ENCODE measurements at regions not wholly inside any gene's neighbourhood (a gene's known extent, or its start where the extent isn't known, plus 50 kb on each side); places are given as distances from the start of the nearest gene placed in this dataset.
"Not testable (repeated sequence)": the region's sequence is repeated elsewhere in the genome, so short reads cannot be mapped to it uniquely, and the experiment has no call there.

DNA sequence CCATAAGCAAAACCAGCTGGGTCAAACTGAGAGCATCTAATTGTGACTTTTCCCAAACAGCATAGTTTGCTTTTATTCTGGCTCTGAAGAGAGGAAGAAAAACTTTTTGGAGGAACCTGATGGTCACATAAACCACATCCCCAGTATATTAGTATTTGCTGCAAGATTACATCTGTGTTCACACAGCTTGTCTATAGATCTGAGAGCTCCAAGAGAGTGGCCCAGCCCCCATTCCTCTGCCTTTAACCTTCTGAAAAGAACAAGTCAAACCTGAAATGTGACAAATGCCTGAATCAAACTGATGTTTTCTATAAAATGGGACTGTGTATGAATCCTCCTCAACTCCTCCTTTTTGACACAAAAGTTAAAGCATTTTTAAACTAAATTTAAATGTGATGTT, 435.2 kb downstream of the ZNF479 start:
- DNase-seq (ENCODE audit: low read depth in 4 of 4, low spot score in 3 of 4) = not testable (repeated sequence)

DNA sequence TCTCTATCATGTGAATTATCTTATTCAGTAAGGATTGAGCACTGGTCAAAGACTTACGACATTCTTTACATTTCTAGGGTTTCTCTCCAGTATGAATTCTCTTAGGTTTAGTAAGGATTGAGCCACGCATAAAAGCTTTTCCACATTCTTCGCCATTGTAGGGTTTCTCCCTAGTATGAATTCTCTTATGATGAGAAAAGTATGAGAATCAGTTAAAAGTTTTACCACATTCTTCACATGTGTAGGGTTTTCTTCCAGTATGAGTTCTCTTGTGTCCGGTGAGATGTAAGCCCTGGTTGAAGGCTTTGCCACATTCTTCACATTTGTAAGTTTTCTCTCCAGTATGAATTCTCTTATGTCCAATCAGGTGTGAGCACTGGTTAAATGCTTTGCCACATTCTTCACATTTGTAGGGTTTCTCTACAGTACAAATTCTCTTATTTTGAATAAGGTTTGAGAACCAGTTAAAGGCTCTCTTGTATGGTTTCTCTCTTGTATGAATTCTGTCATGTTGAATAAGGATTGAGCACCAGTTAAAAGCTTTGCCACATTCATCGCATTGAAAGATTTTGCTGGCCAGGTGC, 445.9 kb downstream of the ZNF479 start:
- no peak for DNase-seq (ENCODE audit: low read depth in 4 of 4, low spot score in 3 of 4)

DNA sequence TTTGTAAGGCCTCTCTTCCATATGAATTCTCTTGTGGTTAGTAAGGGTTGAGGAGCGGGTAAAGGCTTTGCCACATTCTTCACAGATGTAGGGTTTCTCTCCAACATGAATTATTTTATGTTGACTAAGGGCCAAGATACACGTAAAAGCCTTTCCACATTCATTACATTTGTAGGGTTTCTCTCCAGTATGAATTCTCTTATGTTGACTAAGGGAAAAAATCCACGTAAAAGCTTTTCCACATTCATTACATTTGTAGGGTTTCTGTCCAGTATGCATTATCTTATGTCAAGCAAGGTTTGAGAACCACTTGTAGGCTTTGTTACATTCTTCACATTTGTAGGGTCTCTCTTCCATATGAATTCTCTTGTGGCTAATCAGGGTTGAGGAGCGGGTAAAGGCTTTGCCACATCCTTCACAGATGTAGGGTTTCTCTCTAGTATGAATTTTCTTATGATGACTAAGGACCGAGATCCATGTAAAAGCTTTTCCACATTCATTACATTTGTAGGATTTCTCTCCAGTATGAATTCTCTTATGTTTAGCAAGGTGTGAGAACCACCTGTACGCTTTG, 493.0 kb downstream of the ZNF479 start:
- DNase-seq (ENCODE audit: low read depth in 4 of 4, low spot score in 3 of 4) = no peak

DNA sequence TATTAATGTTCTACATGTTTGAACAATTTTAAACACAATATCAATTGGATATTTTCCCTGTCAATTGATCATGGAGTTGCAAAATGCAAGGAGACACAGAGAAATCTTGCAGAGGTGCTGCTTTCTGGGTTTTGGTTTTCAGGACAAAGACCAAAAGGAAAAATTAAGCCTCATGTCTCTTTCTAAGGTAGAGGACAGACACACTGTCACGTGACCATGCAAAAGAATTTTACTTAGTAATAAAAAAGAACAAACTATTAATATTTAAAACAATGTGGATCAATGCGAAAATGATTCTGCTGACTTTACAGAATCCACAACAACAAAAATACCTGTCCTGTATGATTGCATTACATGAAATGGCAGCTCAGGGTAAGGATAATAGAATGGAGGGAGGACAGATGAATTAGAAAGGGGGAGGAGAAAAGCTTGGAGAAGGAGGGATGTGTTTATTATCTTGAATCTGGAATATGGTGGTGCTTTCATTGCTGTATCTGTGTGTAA, 493.7 kb upstream of the NUPR2 start:
- DNase-seq (ENCODE audit: low read depth in 4 of 4, low spot score in 3 of 4) = no peak

DNA sequence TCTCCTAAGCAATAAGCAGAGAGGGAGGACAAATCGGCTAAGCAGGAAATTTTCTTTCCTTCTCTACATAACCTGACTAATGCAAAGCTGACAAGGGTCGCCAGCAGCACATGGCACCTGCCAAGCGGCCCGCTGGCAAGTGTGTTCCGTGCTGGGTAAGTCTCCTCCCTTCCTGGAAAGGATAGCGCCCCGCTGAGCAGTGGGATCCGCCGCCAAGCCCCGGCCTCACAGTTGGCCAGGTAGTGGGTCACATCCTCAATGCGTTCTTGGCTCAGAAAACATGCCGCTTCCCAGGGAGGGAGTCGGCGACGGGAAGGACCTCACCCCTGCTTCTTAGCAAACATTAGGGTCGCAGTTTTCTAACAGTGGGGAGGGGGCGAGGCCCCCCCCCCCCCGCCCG, 488.9 kb upstream of the NUPR2 start:
- no peak for DNase-seq (ENCODE audit: low read depth in 4 of 4, low spot score in 3 of 4)

DNA sequence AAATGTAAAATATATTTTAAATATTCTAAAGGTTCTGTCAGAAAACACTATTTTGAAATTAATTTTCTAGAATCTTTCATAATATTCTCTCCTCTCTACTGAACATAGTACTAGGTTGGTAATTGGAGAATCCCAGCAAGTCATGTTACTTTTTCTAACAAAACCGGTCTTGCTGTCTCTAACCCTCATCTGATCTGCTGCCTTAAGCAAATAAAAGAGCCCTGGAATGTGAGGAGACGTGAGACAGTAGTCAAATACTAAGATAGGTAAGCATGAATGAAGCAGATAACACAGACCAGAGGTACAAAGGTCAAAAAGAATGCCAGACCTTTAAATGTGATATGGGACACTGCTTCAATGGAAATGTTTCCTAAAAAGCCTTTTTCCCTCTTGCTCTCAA, 462.4 kb upstream of the NUPR2 start:
- DNase-seq (ENCODE audit: low read depth in 4 of 4, low spot score in 3 of 4) = no peak

DNA sequence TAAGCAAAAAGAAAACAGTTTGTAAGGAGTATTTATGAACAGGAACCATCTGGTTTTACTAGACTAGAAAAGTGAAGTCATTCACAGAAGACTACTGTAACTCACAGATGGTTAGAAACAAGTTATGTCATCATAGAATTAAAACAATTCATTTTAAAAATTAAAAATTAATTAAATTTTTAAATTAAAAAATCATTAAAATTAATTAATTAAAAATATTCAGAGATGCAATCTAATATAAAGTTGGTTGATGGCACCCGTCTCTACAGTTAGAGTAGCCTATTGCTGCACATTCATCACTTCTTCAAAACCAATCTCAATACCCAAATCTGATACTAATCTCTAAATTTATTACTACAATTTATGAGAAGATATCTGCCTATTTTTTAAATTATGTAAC, 454.8 kb upstream of the NUPR2 start:
- DNase-seq (ENCODE audit: low read depth in 4 of 4, low spot score in 3 of 4) = no peak

DNA sequence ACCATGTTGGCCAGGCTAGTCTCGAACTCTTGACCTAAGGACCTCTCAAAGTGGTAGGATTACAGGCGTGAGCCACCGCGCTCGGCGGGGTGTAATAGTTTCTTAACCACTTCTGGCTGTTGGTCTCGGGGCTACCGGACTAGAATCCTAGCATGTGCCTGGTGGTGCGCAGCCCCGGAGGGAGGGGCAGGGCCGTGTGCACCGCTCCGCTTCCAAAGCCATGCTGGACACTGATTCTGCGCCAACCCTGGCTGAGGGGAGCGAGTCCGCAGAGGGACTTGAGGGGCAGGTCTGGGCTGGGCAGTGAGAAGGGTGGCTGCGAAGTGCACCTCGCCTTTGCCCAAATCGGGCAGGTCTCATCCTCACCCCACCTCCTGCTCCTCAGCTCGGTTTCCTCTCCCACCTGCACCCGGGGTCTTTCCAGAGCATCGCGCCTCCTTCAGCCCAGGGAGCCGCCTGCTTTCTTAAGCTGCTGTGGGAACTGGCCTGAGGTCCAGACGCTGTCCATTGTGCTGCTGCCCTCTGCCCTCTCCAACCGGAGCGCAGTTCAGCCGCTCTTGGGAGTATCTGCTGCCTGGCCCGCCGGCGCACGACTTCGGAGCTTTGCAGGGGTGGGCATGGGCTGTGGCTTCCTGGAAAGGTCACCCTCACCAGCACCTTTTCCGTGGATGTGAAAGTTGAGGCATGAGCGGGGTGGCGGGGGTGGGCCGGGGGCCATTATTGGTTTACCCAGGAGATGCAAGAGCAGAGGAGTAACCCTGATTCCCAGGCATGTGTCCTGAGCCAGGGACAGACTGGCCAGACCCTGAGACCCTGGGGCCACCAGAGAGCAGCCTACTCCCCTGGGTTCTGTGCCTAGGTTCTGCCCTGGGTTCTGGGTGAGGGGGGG, 422.6 kb upstream of the NUPR2 start:
- DNase-seq (ENCODE audit: low read depth in 4 of 4, low spot score in 3 of 4) = no peak

DNA sequence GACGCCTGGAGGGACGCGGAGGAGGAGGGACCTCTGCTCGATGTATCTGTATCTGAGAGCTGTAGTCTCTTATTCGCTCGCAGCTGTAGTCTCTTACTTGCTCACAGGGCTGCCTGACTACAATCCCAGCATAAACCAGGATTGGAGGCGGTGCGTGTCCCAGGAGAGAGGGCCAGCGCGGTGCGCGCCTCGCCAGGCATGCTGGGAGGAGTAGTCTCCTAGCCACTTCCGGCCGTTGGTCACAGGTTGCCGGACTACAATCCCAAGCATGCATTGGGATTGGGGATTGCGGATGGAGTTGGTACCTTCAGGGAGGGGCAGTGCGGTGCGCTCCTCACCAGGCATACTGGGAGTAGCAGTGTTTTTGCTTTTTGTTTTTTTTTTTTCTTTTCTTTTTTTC, 421.7 kb upstream of the NUPR2 start:
- no peak for DNase-seq (ENCODE audit: low read depth in 4 of 4, low spot score in 3 of 4)

DNA sequence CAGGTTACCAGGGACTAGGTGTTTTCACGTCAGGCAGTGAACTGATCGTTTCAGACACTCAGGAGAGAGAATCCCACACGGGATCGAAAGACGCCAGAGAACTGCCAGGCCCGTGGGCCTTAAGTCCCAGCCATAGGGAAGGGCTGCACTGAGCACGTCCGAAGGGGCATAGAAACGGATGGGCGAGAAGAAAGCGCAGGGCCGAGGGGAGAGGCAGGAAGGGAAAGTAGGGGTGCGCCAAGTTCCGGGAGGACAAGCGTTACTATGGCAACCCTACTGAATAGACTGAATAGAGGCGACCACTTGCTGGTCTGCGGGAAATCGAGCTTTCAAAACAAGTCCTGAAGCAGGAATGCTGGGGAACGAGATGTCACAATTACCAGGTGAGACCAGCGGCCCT, 421.3 kb upstream of the NUPR2 start:
- no peak for DNase-seq (ENCODE audit: low read depth in 4 of 4, low spot score in 3 of 4)

DNA sequence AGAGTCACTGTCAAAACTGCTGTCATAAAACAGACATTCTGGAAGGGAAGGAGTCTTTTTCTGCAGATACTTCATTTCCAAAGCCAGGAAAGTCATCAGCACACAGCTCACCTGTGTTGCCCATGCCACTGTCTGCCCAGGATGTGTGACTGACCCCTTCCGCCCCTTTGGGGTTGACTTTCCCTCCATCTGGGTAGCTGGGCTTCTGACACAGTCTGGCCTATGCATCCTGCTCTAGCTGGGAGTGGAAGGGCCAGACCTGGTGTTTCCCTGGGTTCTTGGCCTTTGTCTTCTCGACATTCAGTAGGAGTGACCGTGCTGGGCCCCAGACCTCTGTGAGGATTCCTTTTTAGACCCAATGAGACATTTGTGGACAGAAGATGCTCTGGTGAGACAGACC, 378.9 kb upstream of the NUPR2 start:
- no peak for DNase-seq (ENCODE audit: low read depth in 4 of 4, low spot score in 3 of 4)

DNA sequence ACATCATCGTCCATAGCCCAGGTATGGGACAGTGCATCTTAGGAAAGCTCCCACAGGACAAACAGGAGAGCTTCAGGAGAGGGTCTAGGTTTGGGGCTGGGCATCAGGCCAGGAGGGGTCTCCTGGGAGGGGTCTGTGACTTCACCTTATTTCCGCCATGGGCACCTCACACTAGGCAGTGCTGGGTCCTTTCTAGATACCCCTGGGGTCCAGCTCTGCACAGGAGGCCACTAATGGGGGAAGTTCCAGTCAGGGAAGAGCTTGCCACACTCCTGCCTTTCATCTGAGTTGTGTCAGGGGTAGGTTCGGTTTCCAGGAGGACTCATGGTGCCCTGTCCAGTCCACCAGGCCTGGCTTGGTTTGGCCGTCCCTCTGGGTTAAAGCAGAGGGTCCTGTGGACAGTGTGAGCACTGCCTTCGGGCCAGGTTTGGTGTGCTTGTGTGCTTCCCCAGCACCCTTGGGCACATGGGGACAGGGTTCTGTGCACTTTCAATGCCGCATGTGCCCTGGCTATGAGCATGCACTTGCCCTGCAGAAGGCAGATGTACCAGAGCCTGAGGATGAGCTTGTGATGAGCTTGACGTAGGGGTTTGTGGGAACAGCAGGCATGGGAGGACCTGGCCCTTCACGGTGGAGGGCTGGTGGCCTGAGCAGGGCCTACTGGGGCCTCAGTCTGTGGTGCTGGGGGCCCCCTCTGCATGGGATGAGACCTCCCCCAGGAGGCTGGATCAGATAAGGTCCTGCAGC, 377.7 kb upstream of the NUPR2 start:
- no peak for DNase-seq (ENCODE audit: low read depth in 4 of 4, low spot score in 3 of 4)

DNA sequence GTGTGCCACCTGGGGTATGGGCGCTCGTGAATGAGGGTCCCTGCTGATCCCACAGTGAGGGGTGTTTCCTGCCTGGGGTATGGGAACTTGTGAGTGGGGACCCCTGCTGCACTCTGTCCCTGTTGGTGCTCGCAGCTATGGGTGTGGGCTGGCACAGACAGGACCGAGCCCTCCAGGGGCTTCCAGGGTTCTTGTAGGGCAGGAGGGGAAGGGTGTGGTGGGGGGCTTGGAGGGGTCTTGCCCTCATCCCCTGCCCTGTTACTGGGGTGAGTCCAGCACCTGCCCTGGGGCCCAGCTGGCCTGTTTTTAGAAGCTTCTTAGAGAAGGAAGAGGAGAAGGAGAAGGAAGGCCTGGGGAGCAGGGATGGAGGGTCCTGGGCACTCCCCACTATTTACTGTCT, 377.0 kb upstream of the NUPR2 start:
- DNase-seq (ENCODE audit: low read depth in 4 of 4, low spot score in 3 of 4) = no peak

DNA sequence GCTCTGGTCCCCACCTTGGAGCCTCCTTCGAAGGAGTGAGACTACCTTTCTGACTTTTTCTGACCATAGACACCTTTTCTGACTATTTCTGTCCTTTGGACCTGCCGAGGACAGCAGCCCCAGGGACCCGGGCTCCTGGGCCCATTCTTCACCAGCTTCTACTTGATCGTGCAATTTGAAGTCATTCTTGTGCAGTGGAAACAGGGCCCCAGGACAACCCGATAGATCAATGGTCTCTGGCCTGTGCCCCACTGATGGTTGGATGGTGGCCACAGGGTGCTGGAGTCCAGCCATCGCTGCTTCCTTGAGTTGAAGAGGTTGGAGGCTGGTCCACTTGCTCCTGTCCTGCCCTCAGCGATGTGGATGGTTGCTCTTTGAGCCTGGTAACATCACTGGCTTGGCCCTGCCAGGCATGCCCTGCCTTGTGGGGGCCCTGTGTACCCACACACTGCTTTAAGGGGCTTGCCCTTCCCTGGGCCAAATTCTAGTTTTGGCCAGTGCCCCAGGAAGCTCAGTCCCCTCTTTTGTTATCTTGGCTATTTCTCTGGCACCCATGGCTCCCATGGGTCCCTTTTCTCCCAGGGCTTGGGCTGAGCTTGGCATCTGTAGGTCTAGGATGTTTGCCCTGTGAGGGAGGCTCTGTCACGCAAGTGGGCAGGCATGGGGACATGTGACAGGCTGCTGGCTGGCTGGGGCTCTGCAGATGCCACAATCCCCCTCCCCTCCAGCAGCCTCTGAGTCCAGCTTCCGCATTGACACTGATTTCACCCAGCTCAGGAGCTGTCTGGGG, 375.6 kb upstream of the NUPR2 start:
- no peak for DNase-seq (ENCODE audit: low read depth in 4 of 4, low spot score in 3 of 4)

DNA sequence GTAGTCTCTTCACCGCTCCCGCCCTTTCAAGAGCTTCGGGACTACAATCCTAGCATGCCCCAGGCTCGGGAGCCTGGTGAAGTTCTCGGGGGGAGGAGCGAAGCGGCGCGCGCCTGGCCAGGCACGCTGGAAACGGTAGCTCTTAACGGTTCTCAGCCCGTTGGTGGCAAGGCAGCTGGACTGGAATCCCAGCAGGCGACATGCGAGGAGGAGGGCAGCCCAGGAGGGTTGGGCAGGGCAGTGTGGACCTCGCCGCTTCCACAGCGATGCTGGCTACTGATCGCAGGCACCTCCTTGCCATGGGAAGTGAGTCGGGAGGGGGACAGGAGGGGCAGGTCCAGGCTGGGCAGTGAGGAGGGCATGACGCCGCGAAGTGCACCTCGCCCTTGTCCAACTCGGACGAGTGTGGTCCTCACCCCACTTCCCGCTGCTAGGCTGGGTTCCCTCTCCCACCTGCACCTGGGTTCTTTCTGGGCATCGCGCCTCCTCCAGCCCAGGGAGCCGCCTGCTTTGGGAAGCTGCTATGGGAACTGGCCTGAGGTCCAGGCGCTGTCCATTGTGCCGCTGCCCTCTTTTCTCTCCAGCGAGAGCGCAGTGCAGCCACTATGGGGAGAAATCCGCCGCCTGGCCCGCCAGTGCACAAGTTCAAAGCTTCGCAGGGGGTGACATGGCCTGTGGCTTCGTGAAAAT, 367.8 kb upstream of the NUPR2 start:
- DNase-seq (ENCODE audit: low read depth in 4 of 4, low spot score in 3 of 4) = no peak

DNA sequence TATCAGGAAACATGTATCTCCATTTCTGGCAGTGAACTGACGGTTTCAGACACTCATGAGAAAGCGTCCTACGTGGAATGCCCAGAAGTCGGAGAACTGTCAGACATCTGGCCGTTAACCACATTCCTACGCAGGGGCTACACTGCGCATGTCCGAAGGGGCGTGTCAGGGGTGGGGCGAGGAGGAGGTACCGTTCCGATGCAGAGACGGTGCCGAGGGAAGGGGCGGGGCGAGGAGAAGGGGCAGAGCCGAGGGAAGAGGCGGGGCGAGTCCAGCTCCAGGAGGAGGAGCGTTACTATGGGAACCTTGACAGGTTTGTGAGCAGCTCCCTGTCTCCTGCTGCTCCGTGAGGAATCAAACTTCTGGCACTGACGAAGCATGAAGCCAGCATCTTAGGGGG, 366.9 kb upstream of the NUPR2 start:
- no peak for DNase-seq (ENCODE audit: low read depth in 4 of 4, low spot score in 3 of 4)

DNA sequence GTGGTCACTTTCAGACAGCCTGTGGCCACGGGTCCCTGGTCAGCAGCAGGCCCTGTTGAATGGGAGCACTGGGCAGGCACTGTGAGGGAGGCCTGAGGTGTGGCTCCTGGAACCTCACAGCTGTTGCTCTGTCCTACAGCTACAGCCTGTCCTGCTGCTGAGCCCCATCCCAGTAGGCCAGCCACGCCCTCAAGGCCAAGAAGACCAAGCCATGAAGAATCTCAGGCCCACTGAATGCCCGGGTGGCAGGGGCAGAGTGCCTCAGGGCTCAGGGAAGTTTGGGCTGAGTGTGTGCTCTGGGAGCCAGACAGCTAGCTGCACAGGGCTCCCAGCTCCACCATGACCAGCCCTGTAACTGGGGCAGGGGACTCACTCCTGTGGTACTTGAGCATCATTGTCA, 363.5 kb upstream of the NUPR2 start:
- DNase-seq (ENCODE audit: low read depth in 4 of 4, low spot score in 3 of 4) = no peak

DNA sequence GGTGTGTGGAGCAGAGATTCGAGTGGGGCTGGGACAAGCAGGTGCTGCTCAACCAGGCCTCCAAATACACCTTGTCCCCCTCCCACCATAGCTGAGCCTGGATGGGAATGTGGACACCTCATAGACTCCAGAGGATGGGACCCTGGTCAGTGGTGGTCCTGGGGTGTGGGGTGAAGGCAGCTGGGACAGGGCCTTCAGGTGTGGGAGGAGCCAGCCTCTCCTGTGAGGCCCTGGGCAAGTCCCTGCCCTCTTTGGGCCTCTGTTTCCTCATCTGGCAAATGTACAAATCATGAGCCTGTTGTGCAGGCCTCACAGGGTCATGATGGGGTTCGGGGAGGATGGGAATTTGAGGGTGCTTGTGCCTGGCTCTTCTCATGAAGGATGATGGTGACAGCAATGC, 362.9 kb upstream of the NUPR2 start:
- DNase-seq (ENCODE audit: low read depth in 4 of 4, low spot score in 3 of 4) = no peak

DNA sequence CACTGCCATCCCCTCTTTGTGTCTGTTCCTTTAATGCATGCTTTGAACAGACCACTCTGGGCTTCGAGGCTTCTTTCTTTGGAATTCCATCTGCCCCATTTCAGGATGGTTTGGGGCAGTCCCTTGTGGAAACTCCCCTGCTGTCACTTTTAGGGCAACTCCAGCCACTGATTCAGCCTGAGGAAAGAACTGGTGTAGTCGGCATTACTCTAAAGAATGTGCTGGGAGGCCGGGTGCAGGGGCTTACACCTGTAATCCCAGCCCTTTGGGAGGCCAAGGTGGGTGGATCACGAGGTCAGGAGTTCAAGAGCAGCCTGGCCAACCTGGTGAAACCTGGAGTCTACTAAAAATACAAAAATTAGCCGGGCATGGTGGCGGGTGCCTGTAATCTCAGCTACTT, 358.1 kb upstream of the NUPR2 start:
- no peak for DNase-seq (ENCODE audit: low read depth in 4 of 4, low spot score in 3 of 4)

DNA sequence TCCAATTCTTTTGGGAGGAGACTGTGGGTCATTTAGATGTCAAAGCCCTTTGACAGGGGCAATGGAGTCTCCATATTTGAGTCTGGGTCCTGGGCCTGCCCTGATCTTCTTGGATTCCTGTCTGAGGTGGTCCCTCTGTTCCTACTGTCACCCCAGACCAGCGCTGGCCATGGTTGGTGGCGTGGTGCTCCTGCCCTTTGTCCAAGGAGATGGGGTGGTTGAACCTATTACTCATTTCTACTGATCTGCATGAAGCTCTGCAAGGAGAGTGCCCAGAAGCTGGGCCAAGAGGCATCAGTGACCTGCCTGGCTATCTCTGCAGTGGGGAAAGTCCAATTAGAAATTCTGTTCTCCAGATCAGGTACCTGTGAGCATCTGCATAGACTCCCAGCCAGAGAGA, 355.6 kb upstream of the NUPR2 start:
- DNase-seq (ENCODE audit: low read depth in 4 of 4, low spot score in 3 of 4) = no peak

Data from left renal pelvis (tissue), 4 donors.